ENCODE measurements at regions not wholly inside any gene's neighbourhood (a gene's known extent, or its start where the extent isn't known, plus 50 kb on each side); places are given as distances from the start of the nearest gene placed in this dataset.

- TF ChIP-seq, protein P1, sequence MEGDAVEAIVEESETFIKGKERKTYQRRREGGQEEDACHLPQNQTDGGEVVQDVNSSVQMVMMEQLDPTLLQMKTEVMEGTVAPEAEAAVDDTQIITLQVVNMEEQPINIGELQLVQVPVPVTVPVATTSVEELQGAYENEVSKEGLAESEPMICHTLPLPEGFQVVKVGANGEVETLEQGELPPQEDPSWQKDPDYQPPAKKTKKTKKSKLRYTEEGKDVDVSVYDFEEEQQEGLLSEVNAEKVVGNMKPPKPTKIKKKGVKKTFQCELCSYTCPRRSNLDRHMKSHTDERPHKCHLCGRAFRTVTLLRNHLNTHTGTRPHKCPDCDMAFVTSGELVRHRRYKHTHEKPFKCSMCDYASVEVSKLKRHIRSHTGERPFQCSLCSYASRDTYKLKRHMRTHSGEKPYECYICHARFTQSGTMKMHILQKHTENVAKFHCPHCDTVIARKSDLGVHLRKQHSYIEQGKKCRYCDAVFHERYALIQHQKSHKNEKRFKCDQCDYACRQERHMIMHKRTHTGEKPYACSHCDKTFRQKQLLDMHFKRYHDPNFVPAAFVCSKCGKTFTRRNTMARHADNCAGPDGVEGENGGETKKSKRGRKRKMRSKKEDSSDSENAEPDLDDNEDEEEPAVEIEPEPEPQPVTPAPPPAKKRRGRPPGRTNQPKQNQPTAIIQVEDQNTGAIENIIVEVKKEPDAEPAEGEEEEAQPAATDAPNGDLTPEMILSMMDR (IDR thresholded peaks at IDR 0.05; ENCODE audit: low read length), result no peak
- TF ChIP-seq EZH2 (IDR thresholded peaks at IDR 0.05; ENCODE audit: borderline replicate concordance, low read length), result no peak
Measured at GRCh38 chr15:35208353-35208752, 123.3 kb upstream of the NANOGP8 start.

Data from OCI-LY1 (cell line).